HEK293 (cell line): ENCODE measurements at regions not wholly inside any gene's neighbourhood (a gene's known extent, or its start where the extent isn't known, plus 50 kb on each side); places are given as distances from the start of the nearest gene placed in this dataset.
A peak's percentile ranks its signal among the peaks of the same experiment; 100 is the strongest.

Experiments
- CTCF ChIA-PET: fragments of 350-600 bp; formaldehyde crosslinking; extraction: SDS; loops from one replicate; lab custom pipeline; 2021; ENCODE audit warnings: antibody characterized with exemption; lab: Yijun Ruan, JAX
- POLR2A ChIA-PET: fragments of 300-600 bp; formaldehyde crosslinking; extraction: SDS; loops from one replicate; lab custom pipeline; 2020; ENCODE audit warnings: antibody characterized with exemption, inconsistent platforms; lab: Yijun Ruan, JAX
- H3K27ac ChIP-seq: fragments of 200-500 bp; sonication (Bioruptor generic); 2 replicates; pipeline ENCODE4 v1.5.1; 2014; ENCODE audit warnings: low read depth, low read length, control low read depth, inconsistent platforms; ENCODE audit errors: extremely low read depth
- H3K36me3 ChIP-seq, 2 experiments: fragments of 200-500 bp in 1 of 2; sonication (Bioruptor generic) in 1 of 2; 1 replicate in 1 of 2; 2 replicates in 1 of 2; pipeline ENCODE4 v1.5.1; 2014 to 2017; ENCODE audit warnings: inconsistent platforms in 2 of 2, low read length in 2 of 2; ENCODE audit not compliant: control insufficient read depth in 2 of 2, insufficient read depth in 1 of 2
- H3K4me1 ChIP-seq: fragments of 200-500 bp; sonication (Bioruptor generic); 2 replicates; pipeline ENCODE4 v1.5.1; 2014; ENCODE audit warnings: mild to moderate bottlenecking, low read length, inconsistent platforms; ENCODE audit not compliant: control insufficient read depth, insufficient read depth
- H3K4me3 ChIP-seq: 2 replicates; pipeline ENCODE4 v1.5.1; 2011; ENCODE audit warnings: low read depth, mild to moderate bottlenecking, control low read depth, low read length, moderate library complexity
- H3K9me3 ChIP-seq: fragments of 200-500 bp; sonication (Bioruptor generic); 2 replicates; pipeline ENCODE4 v1.5.1; 2014; ENCODE audit warnings: low read depth, low read length, inconsistent platforms; ENCODE audit not compliant: control insufficient read depth, insufficient read depth
- KLF16 ChIP-seq: fragments of 450-650 bp; formaldehyde crosslinking; IDR thresholded peaks from 2 replicates; pipeline ENCODE4 v1.5.1; 2017; ENCODE audit warnings: missing biosample characterization, missing genetic modification characterization
- KLF8 ChIP-seq: fragments of 450-650 bp; formaldehyde crosslinking; IDR thresholded peaks from 2 replicates; pipeline ENCODE4 v1.5.1; 2016; ENCODE audit warnings: missing biosample characterization, missing genetic modification characterization
- REPIN1 ChIP-seq: fragments of 450-650 bp; formaldehyde crosslinking; IDR thresholded peaks from 2 replicates; pipeline ENCODE4 v1.5.1; 2017; ENCODE audit warnings: missing biosample characterization, missing genetic modification characterization, low read depth
- ZIC2 ChIP-seq: fragments of 450-650 bp; formaldehyde crosslinking; IDR thresholded peaks from 2 replicates; pipeline ENCODE4 v1.5.1; 2016; ENCODE audit warnings: missing biosample characterization, missing genetic modification characterization
- ZNF155 ChIP-seq: fragments of 450-650 bp; formaldehyde crosslinking; IDR thresholded peaks from 2 replicates; pipeline ENCODE4 v1.5.1; 2016; ENCODE audit warnings: missing biosample characterization, missing genetic modification characterization
- ZNF174 ChIP-seq: fragments of 450-650 bp; formaldehyde crosslinking; IDR thresholded peaks from 2 replicates; pipeline ENCODE4 v1.5.0; 2017; ENCODE audit warnings: missing biosample characterization, mild to moderate bottlenecking, missing genetic modification characterization
- ZNF23 ChIP-seq: fragments of 450-650 bp; formaldehyde crosslinking; IDR thresholded peaks from 2 replicates; pipeline ENCODE4 v1.5.1; 2016; ENCODE audit warnings: missing biosample characterization, missing genetic modification characterization, borderline replicate concordance
- ZNF302 ChIP-seq: fragments of 450-650 bp; formaldehyde crosslinking; IDR thresholded peaks from 2 replicates; pipeline ENCODE4 v1.5.1; 2016; ENCODE audit warnings: missing biosample characterization, missing genetic modification characterization, low read depth
- ZNF664 ChIP-seq: fragments of 450-650 bp; formaldehyde crosslinking; IDR thresholded peaks from 2 replicates; pipeline ENCODE4 v1.5.1; 2016; ENCODE audit warnings: missing biosample characterization, missing genetic modification characterization
- ZSCAN30 ChIP-seq: fragments of 450-650 bp; IDR thresholded peaks from 2 replicates; pipeline ENCODE4 v1.5.1; 2018; ENCODE audit warnings: missing biosample characterization, mild to moderate bottlenecking, missing genetic modification characterization, moderate library complexity
- TF ChIP-seq, protein P1 (sequence below): fragments of 450-650 bp; formaldehyde crosslinking; IDR thresholded peaks from 2 replicates; pipeline ENCODE4 v1.5.1; 2016; ENCODE audit warnings: missing biosample characterization, missing genetic modification characterization
- TF ChIP-seq, protein P2 (sequence below): fragments of 450-650 bp; formaldehyde crosslinking; IDR thresholded peaks from 2 replicates; pipeline ENCODE4 v1.5.1; 2017; ENCODE audit warnings: missing biosample characterization, missing genetic modification characterization
- TF ChIP-seq, protein P3 (sequence below): fragments of 450-650 bp; formaldehyde crosslinking; IDR thresholded peaks from 2 replicates; pipeline ENCODE4 v1.5.1; 2017; ENCODE audit warnings: missing biosample characterization, missing genetic modification characterization

- TF ChIP-seq, protein P1, sequence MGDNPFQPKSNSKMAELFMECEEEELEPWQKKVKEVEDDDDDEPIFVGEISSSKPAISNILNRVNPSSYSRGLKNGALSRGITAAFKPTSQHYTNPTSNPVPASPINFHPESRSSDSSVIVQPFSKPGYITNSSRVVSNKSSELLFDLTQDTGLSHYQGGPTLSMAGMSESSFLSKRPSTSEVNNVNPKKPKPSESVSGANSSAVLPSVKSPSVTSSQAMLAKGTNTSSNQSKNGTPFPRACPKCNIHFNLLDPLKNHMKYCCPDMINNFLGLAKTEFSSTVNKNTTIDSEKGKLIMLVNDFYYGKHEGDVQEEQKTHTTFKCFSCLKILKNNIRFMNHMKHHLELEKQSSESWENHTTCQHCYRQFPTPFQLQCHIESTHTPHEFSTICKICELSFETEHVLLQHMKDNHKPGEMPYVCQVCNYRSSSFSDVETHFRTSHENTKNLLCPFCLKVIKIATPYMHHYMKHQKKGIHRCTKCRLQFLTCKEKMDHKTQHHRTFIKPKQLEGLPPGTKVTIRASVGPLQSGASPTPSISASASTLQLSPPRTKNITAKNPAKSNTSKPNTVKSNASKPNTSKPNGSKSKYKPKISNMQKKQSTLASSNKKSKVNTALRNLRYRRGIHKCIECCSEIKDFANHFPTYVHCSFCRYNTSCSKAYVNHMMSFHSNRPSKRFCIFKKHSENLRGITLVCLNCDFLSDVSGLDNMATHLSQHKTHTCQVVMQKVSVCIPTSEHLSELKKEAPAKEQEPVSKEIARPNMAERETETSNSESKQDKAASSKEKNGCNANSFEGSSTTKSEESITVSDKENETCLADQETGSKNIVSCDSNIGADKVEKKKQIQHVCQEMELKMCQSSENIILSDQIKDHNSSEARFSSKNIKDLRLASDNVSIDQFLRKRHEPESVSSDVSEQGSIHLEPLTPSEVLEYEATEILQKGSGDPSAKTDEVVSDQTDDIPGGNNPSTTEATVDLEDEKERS (tag by site-specific recombination), result no peak
These were observed 167.0 kb upstream of the RASGEF1B start (continued) for GRCh38 chr4:81638698-81639097.

GRCh38 chr4:81635739-81636138 is 164.0 kb upstream of the RASGEF1B start:
- TF ChIP-seq KLF8 (tag by site-specific recombination) (no peak), ZNF174 (no peak), ZNF664 (tag by site-specific recombination) (no peak), ZIC2 (tag by site-specific recombination) (no peak), ZNF23 (no peak), KLF16 (tag by site-specific recombination) (no peak), ZSCAN30 (tag by site-specific recombination) (no peak), ZNF155 (tag by site-specific recombination) (no peak), REPIN1 (tag by site-specific recombination) (no peak), ZNF302 (tag by site-specific recombination) (no peak)
- TF ChIP-seq, all 188 proteins: peak for 0
- no peaks in the 10 kb centered on the region; the same call in 1 of the 2 replicates for H3K4me1 ChIP-seq
- H3K9me3 ChIP-seq, result no peaks in the 10 kb centered on the region
- H3K36me3 ChIP-seq, result no peaks in the 10 kb centered on the region
- ChIA-PET POLR2A (no interaction called here), CTCF (no interaction called here)
- H3K27ac ChIP-seq, result no peak overlapping the region
- no peak overlapping the region for H3K4me3 ChIP-seq

DNA sequence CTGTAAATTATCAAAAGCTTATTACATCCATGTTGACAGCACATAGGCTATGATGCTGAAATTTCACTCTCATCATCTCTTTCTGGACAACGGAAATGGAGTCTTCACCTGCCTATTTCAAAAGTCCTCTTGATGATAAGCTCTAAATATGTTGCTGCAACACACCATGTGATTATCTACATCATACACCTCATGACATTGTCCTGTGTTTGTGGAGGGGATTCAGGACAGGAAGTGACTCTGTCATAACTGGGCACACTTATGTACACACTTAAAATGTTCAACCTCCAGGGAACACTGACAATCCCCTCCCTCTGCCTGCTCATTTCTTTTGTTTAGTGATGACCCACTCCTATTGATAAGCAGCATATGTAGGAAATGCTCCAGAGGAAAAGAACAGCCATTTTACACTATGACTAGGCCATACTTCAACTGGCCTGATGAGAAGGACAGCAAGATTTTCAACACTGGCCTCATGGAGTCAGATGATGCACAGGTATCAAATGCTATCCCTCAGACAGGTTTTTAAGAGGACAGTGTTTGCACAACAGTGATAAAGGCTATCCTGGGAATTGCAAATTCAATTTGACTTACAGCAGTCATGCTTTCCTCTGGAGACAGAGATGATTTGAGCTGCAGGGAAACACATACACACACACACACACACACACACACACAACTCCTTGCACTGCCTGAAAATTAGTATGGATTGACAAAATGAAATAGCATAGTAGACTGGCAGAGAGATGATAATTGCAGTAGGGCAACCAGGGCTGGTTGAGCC is 163.3 kb upstream of the RASGEF1B start:
- Histone ChIP-seq H3K9me3 (no peaks in the 10 kb centered on the region), H3K4me1 (no peaks in the 10 kb centered on the region; the same call in 1 of the 2 replicates), H3K36me3 (no peaks in the 10 kb centered on the region), H3K4me3 (no peak overlapping the region), H3K27ac (no peak overlapping the region)
- ChIA-PET POLR2A (no interaction called here), CTCF (interaction anchor here (0.7 kb wide), 1 partner anchor 125 kb away, joined by 5 read pairs; no protein-coding TSS in a partner anchor)
- TF ChIP-seq, protein P2, sequence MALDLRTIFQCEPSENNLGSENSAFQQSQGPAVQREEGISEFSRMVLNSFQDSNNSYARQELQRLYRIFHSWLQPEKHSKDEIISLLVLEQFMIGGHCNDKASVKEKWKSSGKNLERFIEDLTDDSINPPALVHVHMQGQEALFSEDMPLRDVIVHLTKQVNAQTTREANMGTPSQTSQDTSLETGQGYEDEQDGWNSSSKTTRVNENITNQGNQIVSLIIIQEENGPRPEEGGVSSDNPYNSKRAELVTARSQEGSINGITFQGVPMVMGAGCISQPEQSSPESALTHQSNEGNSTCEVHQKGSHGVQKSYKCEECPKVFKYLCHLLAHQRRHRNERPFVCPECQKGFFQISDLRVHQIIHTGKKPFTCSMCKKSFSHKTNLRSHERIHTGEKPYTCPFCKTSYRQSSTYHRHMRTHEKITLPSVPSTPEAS (tag by site-specific recombination), result peak; percentile 32; the same call in 1 of the 2 replicates
- TF ChIP-seq, protein P3, sequence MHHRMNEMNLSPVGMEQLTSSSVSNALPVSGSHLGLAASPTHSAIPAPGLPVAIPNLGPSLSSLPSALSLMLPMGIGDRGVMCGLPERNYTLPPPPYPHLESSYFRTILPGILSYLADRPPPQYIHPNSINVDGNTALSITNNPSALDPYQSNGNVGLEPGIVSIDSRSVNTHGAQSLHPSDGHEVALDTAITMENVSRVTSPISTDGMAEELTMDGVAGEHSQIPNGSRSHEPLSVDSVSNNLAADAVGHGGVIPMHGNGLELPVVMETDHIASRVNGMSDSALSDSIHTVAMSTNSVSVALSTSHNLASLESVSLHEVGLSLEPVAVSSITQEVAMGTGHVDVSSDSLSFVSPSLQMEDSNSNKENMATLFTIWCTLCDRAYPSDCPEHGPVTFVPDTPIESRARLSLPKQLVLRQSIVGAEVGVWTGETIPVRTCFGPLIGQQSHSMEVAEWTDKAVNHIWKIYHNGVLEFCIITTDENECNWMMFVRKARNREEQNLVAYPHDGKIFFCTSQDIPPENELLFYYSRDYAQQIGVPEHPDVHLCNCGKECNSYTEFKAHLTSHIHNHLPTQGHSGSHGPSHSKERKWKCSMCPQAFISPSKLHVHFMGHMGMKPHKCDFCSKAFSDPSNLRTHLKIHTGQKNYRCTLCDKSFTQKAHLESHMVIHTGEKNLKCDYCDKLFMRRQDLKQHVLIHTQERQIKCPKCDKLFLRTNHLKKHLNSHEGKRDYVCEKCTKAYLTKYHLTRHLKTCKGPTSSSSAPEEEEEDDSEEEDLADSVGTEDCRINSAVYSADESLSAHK (tag by site-specific recombination), result no peak
